Posterior vena cava (tissue), 2 donors: ENCODE measurements at regions not wholly inside any gene's neighbourhood (a gene's known extent, or its start where the extent isn't known, plus 50 kb on each side); places are given as distances from the start of the nearest gene placed in this dataset.
"Not testable (repeated sequence)": the region's sequence is repeated elsewhere in the genome, so short reads cannot be mapped to it uniquely, and the experiment has no call there.

Experiments
- DNase-seq: peaks from one replicate; pipeline ENCODE4 v3.0.0-alpha.2; 2020; ENCODE audit warnings: low spot score
- intact Hi-C, 2 donors: fragments of 100-400 bp; cut with DNase I; formaldehyde crosslinking; loops; one replicate each; pipeline versions ENCODE4 v1.14.1 to v1.14.2; 2022 to 2023
- donor health status: DM: yes; HTN: yes; CAD: no.
- donor health status: DM: yes; HTN: yes; CAD: no.

- intact Hi-C loops = no loop called here
- DNase-seq = no peak
Observed at GRCh38 chr3:28972921-28973320, 307.9 kb upstream of the RBMS3 start.

- intact Hi-C loops = no loop called here
- no peak for DNase-seq
Observed at GRCh38 chr3:28973609-28974008, 307.3 kb upstream of the RBMS3 start.

- intact Hi-C loops = no loop called here
- DNase-seq = no peak
Observed at GRCh38 chr3:28978092-28978491, 302.8 kb upstream of the RBMS3 start.

GRCh38 chr3:28980131-28980530, 300.7 kb upstream of the RBMS3 start:
- intact Hi-C loops = no loop called here
- DNase-seq = no peak

- intact Hi-C loops = no loop called here
- DNase-seq = no peak
Observed at GRCh38 chr3:28980631-28981030, 300.2 kb upstream of the RBMS3 start.

GRCh38 chr3:28982906-28983305, 298.0 kb upstream of the RBMS3 start:
- DNase-seq = no peak
- intact Hi-C loops = no loop called here

GRCh38 chr3:28986922-28987321, 293.9 kb upstream of the RBMS3 start:
- DNase-seq = no peak
- intact Hi-C loops = no loop called here

GRCh38 chr3:28989646-28990089, 291.2 kb upstream of the RBMS3 start:
- intact Hi-C loops = no loop called here
- DNase-seq = no peak

- intact Hi-C loops = no loop called here
- DNase-seq = no peak
Observed at GRCh38 chr3:28994161-28994905, 286.5 kb upstream of the RBMS3 start.

- intact Hi-C loops = no loop called here
- no peak for DNase-seq
Observed at GRCh38 chr3:29004885-29005599, 275.8 kb upstream of the RBMS3 start.

GRCh38 chr3:29005862-29006261, 275.0 kb upstream of the RBMS3 start:
- no peak for DNase-seq
- intact Hi-C loops = no loop called here

GRCh38 chr3:29011441-29011840, 269.4 kb upstream of the RBMS3 start:
- no peak for DNase-seq
- intact Hi-C loops = no loop called here

- no peak for DNase-seq
- intact Hi-C loops = no loop called here
Observed at GRCh38 chr3:29011966-29012365, 268.9 kb upstream of the RBMS3 start.

- intact Hi-C loops = no loop called here
- DNase-seq = no peak
Observed at GRCh38 chr3:29022976-29023375, 257.9 kb upstream of the RBMS3 start.

- no peak for DNase-seq
- intact Hi-C loops = no loop called here
Observed at GRCh38 chr3:29026286-29026685, 254.6 kb upstream of the RBMS3 start.

GRCh38 chr3:29026959-29027358, 253.9 kb upstream of the RBMS3 start:
- intact Hi-C loops = no loop called here
- no peak for DNase-seq

- DNase-seq = not testable (repeated sequence)
Observed at GRCh38 chr3:29031175-29031574, 249.7 kb upstream of the RBMS3 start.

GRCh38 chr3:29033511-29033910, 247.4 kb upstream of the RBMS3 start:
- intact Hi-C loops = no loop called here
- no peak for DNase-seq

More at GRCh38 chr3:29031175-29031574, 249.7 kb upstream of the RBMS3 start:
- intact Hi-C loops = not testable (repeated sequence)

- no peak for DNase-seq
- intact Hi-C loops = loop anchor here in 1 of 2 donors (10.0 kb wide), 1 partner anchor 685 kb away; no protein-coding TSS in a partner anchor
Observed at GRCh38 chr3:29050155-29050554, 230.7 kb upstream of the RBMS3 start.

GRCh38 chr3:29057326-29057725, 223.5 kb upstream of the RBMS3 start:
- intact Hi-C loops = loop anchor here in 1 of 2 donors (10.0 kb wide), 1 partner anchor 693 kb away; no protein-coding TSS in a partner anchor

GRCh38 chr3:29064085-29064484, 216.8 kb upstream of the RBMS3 start:
- no peak for DNase-seq
- intact Hi-C loops = no loop called here

More at GRCh38 chr3:29057326-29057725, 223.5 kb upstream of the RBMS3 start:
- DNase-seq = no peak
